ENCODE measurements at regions not wholly inside any gene's neighbourhood (a gene's known extent, or its start where the extent isn't known, plus 50 kb on each side); places are given as distances from the start of the nearest gene placed in this dataset.

- no peak overlapping the region for H3K4me3 ChIP-seq (ENCODE audit: low read depth, low read length)
- DNase-seq (ENCODE audit: low read depth): no peak
- no peak for TF ChIP-seq CTCF (IDR thresholded peaks at IDR 0.05; ENCODE audit: low read depth, low read length, missing control alignments)
Measured at GRCh38 chr5:98624145-98624880, 149.2 kb upstream of the RGMB start.

GRCh38 chr5:98627121-98627520 lies 146.3 kb upstream of the RGMB start:
- no peak for DNase-seq (ENCODE audit: low read depth)
- no peak overlapping the region for H3K4me3 ChIP-seq (ENCODE audit: low read depth, low read length)
- no peak for TF ChIP-seq CTCF (IDR thresholded peaks at IDR 0.05; ENCODE audit: low read depth, low read length, missing control alignments)

- no peak for TF ChIP-seq CTCF (IDR thresholded peaks at IDR 0.05; ENCODE audit: low read depth, low read length, missing control alignments)
- no peak for DNase-seq (ENCODE audit: low read depth)
- no peak overlapping the region for H3K4me3 ChIP-seq (ENCODE audit: low read depth, low read length)
Measured at GRCh38 chr5:98630621-98631020, 142.8 kb upstream of the RGMB start.

GRCh38 chr5:98631311-98632054 lies 142.0 kb upstream of the RGMB start:
- DNase-seq (ENCODE audit: low read depth): no peak
- TF ChIP-seq CTCF (IDR thresholded peaks at IDR 0.05; ENCODE audit: low read depth, low read length, missing control alignments): no peak
- no peak overlapping the region for H3K4me3 ChIP-seq (ENCODE audit: low read depth, low read length)

GRCh38 chr5:98635656-98636055 lies 137.8 kb upstream of the RGMB start:
- no peak for DNase-seq (ENCODE audit: low read depth)
- H3K4me3 ChIP-seq (ENCODE audit: low read depth, low read length): no peak overlapping the region
- TF ChIP-seq CTCF (IDR thresholded peaks at IDR 0.05; ENCODE audit: low read depth, low read length, missing control alignments): no peak

GRCh38 chr5:98637116-98637515 lies 136.3 kb upstream of the RGMB start:
- no peak for TF ChIP-seq CTCF (IDR thresholded peaks at IDR 0.05; ENCODE audit: low read depth, low read length, missing control alignments)
- no peak overlapping the region for H3K4me3 ChIP-seq (ENCODE audit: low read depth, low read length)
- no peak for DNase-seq (ENCODE audit: low read depth)

Measured in GM12864 (cell line).